RWPE1 (cell line): ENCODE measurements at regions not wholly inside any gene's neighbourhood (a gene's known extent, or its start where the extent isn't known, plus 50 kb on each side); places are given as distances from the start of the nearest gene placed in this dataset.

ENCODE experiments used
- CTCF ChIA-PET: fragments of 350-600 bp; sonication (Branson Sonifier 250); formaldehyde crosslinking; extraction: SDS; loops from one replicate; lab custom pipeline; 2021; lab: Yijun Ruan, JAX
- POLR2A ChIA-PET: fragments of 400-600 bp; formaldehyde crosslinking; extraction: SDS; loops from one replicate; lab custom pipeline; 2020; ENCODE audit warnings: antibody characterized with exemption; ENCODE audit not compliant: low non-redundant PET; lab: Yijun Ruan, JAX
- DNase-seq: peaks from one replicate; pipeline ENCODE4 v3.0.0; 2012; ENCODE audit warnings: low spot score
- H3K27ac ChIP-seq: fragments of 450-650 bp; 2 replicates; pipeline ENCODE4 v1.5.1; 2017
- CTCF ChIP-seq: fragments of 450-650 bp; conservative IDR thresholded peaks from 2 replicates; pipeline ENCODE4 v1.5.1; 2017; ENCODE audit warnings: low read depth, mild to moderate bottlenecking

DNA sequence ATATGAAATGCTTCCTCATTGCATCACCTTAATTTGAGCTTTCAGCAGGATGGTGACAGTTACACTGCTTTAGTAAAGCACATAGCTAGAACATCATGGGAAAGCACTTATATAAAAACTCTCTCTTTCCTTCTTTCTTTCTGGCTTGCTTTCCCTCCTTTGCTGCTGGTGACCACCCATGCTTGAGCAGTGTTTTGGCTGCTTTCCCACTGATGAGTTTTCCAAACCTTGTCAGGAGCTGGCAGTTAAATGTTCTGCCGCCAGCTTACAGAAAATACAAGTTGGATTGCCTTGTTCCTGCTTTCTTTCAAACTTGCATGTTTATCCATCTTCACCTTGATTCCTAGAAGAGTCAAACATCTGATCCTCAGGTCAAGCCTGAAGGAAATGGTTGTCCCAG lies 323.9 kb downstream of the FOXA2 start:
- no peak for DNase-seq
- no peak overlapping the region for H3K27ac ChIP-seq
- ChIA-PET POLR2A (no interaction called here), CTCF (no interaction called here)
- TF ChIP-seq CTCF: no peak

- POLR2A ChIA-PET: no interaction called here
- no peak for DNase-seq
- no peak overlapping the region for H3K27ac ChIP-seq
- CTCF ChIA-PET: interaction anchor here (0.5 to 0.6 kb wide), 2 partner anchors 538 to 600 kb away, joined by 3 to 4 read pairs; no protein-coding TSS in a partner anchor
- no peak for TF ChIP-seq CTCF
Measured at GRCh38 chr20:22257912-22258311, 326.5 kb downstream of the FOXA2 start.

DNA sequence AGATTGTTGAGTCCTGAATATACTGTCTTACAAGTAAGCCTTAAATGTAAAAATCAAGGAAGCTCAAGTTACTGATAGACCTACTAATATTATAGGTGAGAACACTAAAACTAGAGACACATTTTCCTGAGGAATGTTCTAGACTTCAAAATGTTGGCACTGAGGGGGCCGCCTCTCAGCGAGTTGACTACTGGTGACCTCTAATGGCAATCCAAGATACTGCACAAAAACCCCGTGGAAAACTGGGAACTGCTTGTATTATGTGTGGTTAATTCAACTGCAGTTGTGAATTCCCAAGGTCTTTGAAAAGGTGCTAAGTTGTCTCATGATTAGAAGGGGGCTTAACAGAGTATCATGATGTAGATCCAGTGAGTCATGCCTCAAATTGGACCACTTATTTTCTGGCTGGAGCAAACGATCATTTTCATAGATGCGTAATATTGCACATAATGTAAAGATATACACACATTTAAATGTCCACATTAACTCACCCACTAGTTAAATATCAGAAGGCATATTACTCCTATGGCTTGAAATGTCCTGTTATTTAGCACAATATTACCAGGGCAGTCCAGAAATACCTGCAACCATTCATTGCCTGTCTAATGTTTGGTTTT lies 336.2 kb downstream of the FOXA2 start:
- peak; percentile 33 for DNase-seq
- CTCF ChIA-PET: interaction anchor here (0.6 kb wide), 1 partner anchor 693 kb away, joined by 3 read pairs; no protein-coding TSS in a partner anchor
- H3K27ac ChIP-seq: no peak overlapping the region
- peak; percentile 79 for TF ChIP-seq CTCF
- POLR2A ChIA-PET: no interaction called here

DNA sequence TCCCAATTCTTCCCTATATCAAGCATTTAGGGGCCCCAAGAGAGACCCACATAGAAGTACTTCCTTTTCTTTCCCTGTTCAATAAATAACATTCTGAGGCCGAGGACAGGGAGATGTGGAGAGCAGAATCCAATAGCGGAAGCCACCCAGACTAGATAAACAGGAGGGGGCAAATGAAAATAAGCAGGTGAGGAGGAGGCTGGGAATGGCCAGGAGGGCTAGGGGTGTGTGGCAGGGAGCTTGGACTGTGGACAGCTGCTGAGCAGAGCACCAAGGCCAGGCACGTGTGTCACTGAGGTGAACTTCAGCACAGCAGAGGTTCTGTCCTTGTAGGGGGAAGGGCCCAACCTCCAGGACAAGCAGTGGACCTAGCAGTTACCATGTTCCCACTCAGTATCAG lies 339.2 kb downstream of the FOXA2 start:
- no peak for DNase-seq
- ChIA-PET POLR2A (no interaction called here), CTCF (interaction anchor here (0.6 kb wide), 1 partner anchor 16 kb away, joined by 3 read pairs; no protein-coding TSS in a partner anchor)

GRCh38 chr20:22243067-22243466 lies 341.3 kb downstream of the FOXA2 start:
- POLR2A ChIA-PET: no interaction called here
- H3K27ac ChIP-seq: no peak overlapping the region
- no peak for DNase-seq
- TF ChIP-seq CTCF: no peak
- CTCF ChIA-PET: no interaction called here

More for the DNA sequence above, 339.2 kb downstream of the FOXA2 start:
- no peak overlapping the region for H3K27ac ChIP-seq
- no peak for TF ChIP-seq CTCF

- POLR2A ChIA-PET: no interaction called here
- no peak overlapping the region for H3K27ac ChIP-seq
- TF ChIP-seq CTCF: no peak
- CTCF ChIA-PET: interaction anchor here (0.6 kb wide), 2 partner anchors 250 to 522 kb away, joined by 3 to 4 read pairs; no protein-coding TSS in a partner anchor
- DNase-seq: no peak
Measured at GRCh38 chr20:22241609-22242008, 342.8 kb downstream of the FOXA2 start.
